T-helper 1 cell treated with Interleukin-12 subunit alpha and Interleukin-12 subunit beta and Interleukin-4 antibody, amounts not matched to agents 30 ng/mL and 1 ng/mL, for 36 hours (primary cell): ENCODE measurements at regions not wholly inside any gene's neighbourhood (a gene's known extent, or its start where the extent isn't known, plus 50 kb on each side); places are given as distances from the start of the nearest gene placed in this dataset.

Experiments used
- intact Hi-C: fragments of 100-400 bp; cut with micrococcal nuclease; formaldehyde crosslinking; loops from one replicate; pipeline ENCODE4 v1.15.1; 2024

GRCh38 chr12:34371050-34371449 lies 348.8 kb downstream of the ALG10 start:
- intact Hi-C loops: no loop called here

GRCh38 chr12:34372003-34372402 lies 349.7 kb downstream of the ALG10 start:
- intact Hi-C loops: no loop called here

- intact Hi-C loops: no loop called here
These were observed 351.6 kb downstream of the ALG10 start for GRCh38 chr12:34373926-34374325.

GRCh38 chr12:34376133-34376799 lies 354.0 kb downstream of the ALG10 start:
- intact Hi-C loops: no loop called here

- intact Hi-C loops: no loop called here
These were observed 355.1 kb downstream of the ALG10 start for GRCh38 chr12:34377243-34378035.

GRCh38 chr12:34379142-34379541 lies 356.8 kb downstream of the ALG10 start:
- intact Hi-C loops: no loop called here

- intact Hi-C loops: no loop called here
These were observed 362.4 kb downstream of the ALG10 start for GRCh38 chr12:34384693-34385092.

- intact Hi-C loops: no loop called here
These were observed 363.7 kb downstream of the ALG10 start for GRCh38 chr12:34386016-34386415.

GRCh38 chr12:34386621-34387255 lies 364.4 kb downstream of the ALG10 start:
- intact Hi-C loops: no loop called here

- intact Hi-C loops: no loop called here
These were observed 365.7 kb downstream of the ALG10 start for GRCh38 chr12:34387711-34388635.

- intact Hi-C loops: no loop called here
These were observed 366.5 kb downstream of the ALG10 start for GRCh38 chr12:34388636-34389377.

GRCh38 chr12:34389378-34390170 lies 367.3 kb downstream of the ALG10 start:
- intact Hi-C loops: no loop called here

GRCh38 chr12:34390171-34390841 lies 368.0 kb downstream of the ALG10 start:
- intact Hi-C loops: no loop called here

GRCh38 chr12:34390846-34391700 lies 368.8 kb downstream of the ALG10 start:
- intact Hi-C loops: no loop called here

- intact Hi-C loops: no loop called here
These were observed 369.7 kb downstream of the ALG10 start for GRCh38 chr12:34391771-34392581.

GRCh38 chr12:34392741-34393085 lies 370.4 kb downstream of the ALG10 start:
- intact Hi-C loops: no loop called here

GRCh38 chr12:34393086-34393820 lies 371.0 kb downstream of the ALG10 start:
- intact Hi-C loops: no loop called here
